ENCODE measurements at regions not wholly inside any gene's neighbourhood (a gene's known extent, or its start where the extent isn't known, plus 50 kb on each side); places are given as distances from the start of the nearest gene placed in this dataset.
A peak's percentile ranks its signal among the peaks of the same experiment; 100 is the strongest.

GRCh38 chr11:23688411-23688810 lies 808.4 kb upstream of the LUZP2 start:
- DNase-seq: no peak

GRCh38 chr11:23688835-23689234 lies 808.0 kb upstream of the LUZP2 start:
- peak in 1 of 2 donors; percentile 0 for DNase-seq

GRCh38 chr11:23696688-23697415 lies 800.0 kb upstream of the LUZP2 start:
- no peak for DNase-seq

GRCh38 chr11:23704183-23704582 lies 792.7 kb upstream of the LUZP2 start:
- no peak for DNase-seq

- DNase-seq: no peak
Measured at GRCh38 chr11:23711981-23712380, 784.9 kb upstream of the LUZP2 start.

GRCh38 chr11:23719016-23719415 lies 777.8 kb upstream of the LUZP2 start:
- DNase-seq: no peak

GRCh38 chr11:23723861-23724260 lies 773.0 kb upstream of the LUZP2 start:
- no peak for DNase-seq

GRCh38 chr11:23725752-23726151 lies 771.1 kb upstream of the LUZP2 start:
- no peak for DNase-seq

GRCh38 chr11:23727387-23727786 lies 769.5 kb upstream of the LUZP2 start:
- DNase-seq: no peak

GRCh38 chr11:23727794-23728193 lies 769.1 kb upstream of the LUZP2 start:
- no peak for DNase-seq

GRCh38 chr11:23729088-23729487 lies 767.8 kb upstream of the LUZP2 start:
- DNase-seq: no peak

- DNase-seq: no peak
Measured at GRCh38 chr11:23730307-23730998, 766.4 kb upstream of the LUZP2 start.

- no peak for DNase-seq
Measured at GRCh38 chr11:23732026-23732425, 764.8 kb upstream of the LUZP2 start.

- no peak for DNase-seq
Measured at GRCh38 chr11:23746896-23747295, 750.0 kb upstream of the LUZP2 start.

- no peak for DNase-seq
Measured at GRCh38 chr11:23749762-23750430, 747.0 kb upstream of the LUZP2 start.

- no peak for DNase-seq
Measured at GRCh38 chr11:23751280-23751679, 745.6 kb upstream of the LUZP2 start.

GRCh38 chr11:23755076-23755475 lies 741.8 kb upstream of the LUZP2 start:
- no peak for DNase-seq

GRCh38 chr11:23755769-23756168 lies 741.1 kb upstream of the LUZP2 start:
- no peak for DNase-seq

- DNase-seq: no peak
Measured at GRCh38 chr11:23759489-23759888, 737.4 kb upstream of the LUZP2 start.

GRCh38 chr11:23764286-23764685 lies 732.6 kb upstream of the LUZP2 start:
- DNase-seq: no peak

- no peak for DNase-seq
Measured at GRCh38 chr11:23765682-23766252, 731.1 kb upstream of the LUZP2 start.

GRCh38 chr11:23767576-23767975 lies 729.3 kb upstream of the LUZP2 start:
- DNase-seq: no peak

GRCh38 chr11:23769214-23769613 lies 727.6 kb upstream of the LUZP2 start:
- no peak for DNase-seq

GRCh38 chr11:23772081-23772480 lies 724.8 kb upstream of the LUZP2 start:
- DNase-seq: no peak
